HFF-Myc (cell line): ENCODE measurements at regions not wholly inside any gene's neighbourhood (a gene's known extent, or its start where the extent isn't known, plus 50 kb on each side); places are given as distances from the start of the nearest gene placed in this dataset.
"Not testable (repeated sequence)": the region's sequence is repeated elsewhere in the genome, so short reads cannot be mapped to it uniquely, and the experiment has no call there.

Source experiments
- DNase-seq: peaks from one replicate; pipeline ENCODE4 v3.0.0-alpha.2; 2011; ENCODE audit warnings: low read depth; ENCODE audit errors: extremely low read depth
- H3K4me3 ChIP-seq: replicated peaks from 2 replicates; pipeline ENCODE4 v1.5.1; 2011; ENCODE audit warnings: low read depth, mild to moderate bottlenecking, control low read depth, low read length
- CTCF ChIP-seq: IDR thresholded peaks from 2 replicates; pipeline ENCODE4 v1.5.1; 2012; ENCODE audit warnings: mild to moderate bottlenecking, low read depth, low read length, control low read depth; ENCODE audit errors: missing control alignments

GRCh38 chr9:111098093-111098492, 59.8 kb upstream of the LPAR1 start:
- no peak overlapping the region for H3K4me3 ChIP-seq
- TF ChIP-seq CTCF = no peak

GRCh38 chr9:111096051-111096450, 57.8 kb upstream of the LPAR1 start:
- H3K4me3 ChIP-seq = no peak overlapping the region
- no peak for DNase-seq
- no peak for TF ChIP-seq CTCF

More at GRCh38 chr9:111098093-111098492, 59.8 kb upstream of the LPAR1 start:
- DNase-seq = no peak

- TF ChIP-seq CTCF = no peak
- no peak for DNase-seq
- no peak overlapping the region for H3K4me3 ChIP-seq
These were observed 57.2 kb upstream of the LPAR1 start for GRCh38 chr9:111095441-111095840.

GRCh38 chr9:111094958-111095357, 56.7 kb upstream of the LPAR1 start:
- DNase-seq = no peak
- no peak overlapping the region for H3K4me3 ChIP-seq
- TF ChIP-seq CTCF = no peak

GRCh38 chr9:111094433-111094924, 56.2 kb upstream of the LPAR1 start:
- no peak for DNase-seq
- H3K4me3 ChIP-seq = no peak overlapping the region
- no peak for TF ChIP-seq CTCF

- not testable (repeated sequence) for H3K4me3 ChIP-seq, DNase-seq
These were observed 53.9 kb upstream of the LPAR1 start for GRCh38 chr9:111092167-111092566.
